GM20431 (cell line): ENCODE measurements at regions not wholly inside any gene's neighbourhood (a gene's known extent, or its start where the extent isn't known, plus 50 kb on each side); places are given as distances from the start of the nearest gene placed in this dataset.

Source experiments
- in situ Hi-C: fragments of 300-500 bp; cut with MseI, MboI; formaldehyde crosslinking; loops from one replicate; pipeline ENCODE4 v1.15.0; 2020; ENCODE audit warnings: low sequenced_read_pairs; ENCODE audit not compliant: unreplicated experiment

- in situ Hi-C loops, result no loop called here
These were observed 462.9 kb upstream of the KCNMB2 start for GRCh38 chr3:178073366-178073765.

GRCh38 chr3:178075344-178075743 is 460.9 kb upstream of the KCNMB2 start:
- in situ Hi-C loops, result no loop called here

GRCh38 chr3:178078953-178079352 is 457.3 kb upstream of the KCNMB2 start:
- in situ Hi-C loops, result no loop called here

GRCh38 chr3:178079966-178080365 is 456.3 kb upstream of the KCNMB2 start:
- in situ Hi-C loops, result no loop called here

GRCh38 chr3:178082326-178082906 is 453.8 kb upstream of the KCNMB2 start:
- in situ Hi-C loops, result no loop called here

GRCh38 chr3:178083906-178084866 is 452.1 kb upstream of the KCNMB2 start:
- in situ Hi-C loops, result no loop called here

- in situ Hi-C loops, result no loop called here
These were observed 451.1 kb upstream of the KCNMB2 start for GRCh38 chr3:178084938-178085816.

GRCh38 chr3:178085817-178086123 is 450.5 kb upstream of the KCNMB2 start:
- in situ Hi-C loops, result no loop called here

GRCh38 chr3:178086144-178086825 is 450.0 kb upstream of the KCNMB2 start:
- in situ Hi-C loops, result no loop called here

GRCh38 chr3:178087376-178087775 is 448.9 kb upstream of the KCNMB2 start:
- in situ Hi-C loops, result no loop called here

- in situ Hi-C loops, result no loop called here
These were observed 447.3 kb upstream of the KCNMB2 start for GRCh38 chr3:178088963-178089362.

GRCh38 chr3:178090899-178091298 is 445.3 kb upstream of the KCNMB2 start:
- in situ Hi-C loops, result no loop called here

GRCh38 chr3:178095522-178095921 is 440.7 kb upstream of the KCNMB2 start:
- in situ Hi-C loops, result no loop called here

- in situ Hi-C loops, result no loop called here
These were observed 439.3 kb upstream of the KCNMB2 start for GRCh38 chr3:178096955-178097354.

- in situ Hi-C loops, result no loop called here
These were observed 438.7 kb upstream of the KCNMB2 start for GRCh38 chr3:178097576-178097975.

- in situ Hi-C loops, result no loop called here
These were observed 437.0 kb upstream of the KCNMB2 start for GRCh38 chr3:178099274-178099673.

- in situ Hi-C loops, result no loop called here
These were observed 436.4 kb upstream of the KCNMB2 start for GRCh38 chr3:178099862-178100261.

GRCh38 chr3:178100908-178101307 is 435.3 kb upstream of the KCNMB2 start:
- in situ Hi-C loops, result no loop called here

- in situ Hi-C loops, result no loop called here
These were observed 433.1 kb upstream of the KCNMB2 start for GRCh38 chr3:178103140-178103539.

GRCh38 chr3:178107804-178108203 is 428.4 kb upstream of the KCNMB2 start:
- in situ Hi-C loops, result no loop called here
